Myocyte (in vitro differentiated cells): ENCODE measurements at regions not wholly inside any gene's neighbourhood (a gene's known extent, or its start where the extent isn't known, plus 50 kb on each side); places are given as distances from the start of the nearest gene placed in this dataset.
A peak's percentile ranks its signal among the peaks of the same experiment; 100 is the strongest.

Experiments used
- DNase-seq: peaks from one replicate; pipeline ENCODE4 v3.0.0-alpha.2; 2012; ENCODE audit warnings: low read depth

- DNase-seq = no peak
These were observed 205.9 kb downstream of the AUH start for GRCh38 chr9:91155746-91156376.

- DNase-seq = peak; percentile 16
These were observed 205.1 kb downstream of the AUH start for GRCh38 chr9:91156451-91157234.

- DNase-seq = no peak
These were observed 203.8 kb downstream of the AUH start for GRCh38 chr9:91157883-91158282.

GRCh38 chr9:91158286-91158685, 203.4 kb downstream of the AUH start:
- no peak for DNase-seq

- DNase-seq = no peak
These were observed 202.8 kb downstream of the AUH start for GRCh38 chr9:91158946-91159345.

GRCh38 chr9:91159664-91160121, 202.0 kb downstream of the AUH start:
- DNase-seq = no peak

GRCh38 chr9:91160181-91160580, 201.5 kb downstream of the AUH start:
- DNase-seq = no peak

- DNase-seq = no peak
These were observed 200.9 kb downstream of the AUH start for GRCh38 chr9:91160599-91161464.

GRCh38 chr9:91161465-91162300, 200.0 kb downstream of the AUH start:
- peak; percentile 48 for DNase-seq

- peak; percentile 46 for DNase-seq
These were observed 199.4 kb downstream of the AUH start for GRCh38 chr9:91162311-91162710.

- peak; percentile 89 for DNase-seq
These were observed 198.8 kb downstream of the AUH start for GRCh38 chr9:91162784-91163443.

GRCh38 chr9:91163444-91163772, 198.3 kb downstream of the AUH start:
- no peak for DNase-seq

GRCh38 chr9:91163773-91164471, 197.8 kb downstream of the AUH start:
- peak; percentile 52 for DNase-seq
